GM12891 (cell line): ENCODE measurements at regions not wholly inside any gene's neighbourhood (a gene's known extent, or its start where the extent isn't known, plus 50 kb on each side); places are given as distances from the start of the nearest gene placed in this dataset.

ENCODE experiments used
- PAX5 ChIP-seq: IDR thresholded peaks from 2 replicates; pipeline ENCODE4 v1.6.1; 2011; ENCODE audit warnings: low read length, moderate library complexity, mild to moderate bottlenecking; ENCODE audit not compliant: insufficient read depth, severe bottlenecking
- POLR2A ChIP-seq: IDR thresholded peaks from 2 replicates; pipeline ENCODE4 v1.6.1; 2011; ENCODE audit warnings: low read depth, low read length, control low read depth
- POLR2AphosphoS5 ChIP-seq: IDR thresholded peaks from 2 replicates; pipeline ENCODE4 v1.6.1; 2011; ENCODE audit warnings: low read depth, low read length, control low read depth
- SPI1 ChIP-seq: IDR thresholded peaks from 2 replicates; pipeline ENCODE4 v1.6.1; 2011; ENCODE audit warnings: low read depth, low read length, control low read depth
- TAF1 ChIP-seq: IDR thresholded peaks from 2 replicates; pipeline ENCODE4 v1.6.1; 2011; ENCODE audit warnings: low read depth, low read length, control low read depth

DNA sequence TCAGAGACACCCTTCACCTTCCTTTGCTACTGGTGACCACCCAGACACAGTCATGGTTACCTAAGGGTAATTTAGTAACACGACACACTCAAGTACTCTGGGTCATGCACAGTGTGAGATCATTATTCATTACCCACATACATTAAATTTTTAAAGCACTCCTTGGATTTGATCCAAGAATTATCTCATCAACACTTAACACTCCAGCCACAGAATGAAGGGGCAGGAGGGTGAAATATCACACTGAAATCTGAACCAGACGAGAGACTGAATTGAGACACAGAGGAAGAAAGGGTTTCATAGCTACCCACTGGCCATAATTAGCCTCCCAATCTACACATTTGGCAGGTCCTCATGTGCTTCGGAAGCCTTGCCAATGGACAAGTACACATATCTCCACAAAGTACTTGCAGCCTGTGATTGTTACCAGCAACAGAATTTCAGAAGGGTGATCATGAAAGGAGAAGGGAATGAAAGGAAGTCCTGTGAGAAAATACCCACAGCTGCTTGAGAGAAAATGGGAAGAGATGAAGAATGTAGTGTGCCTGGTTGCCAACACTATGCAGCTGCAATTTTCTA lies 189.3 kb downstream of the POLR1F start:
- no peak for TF ChIP-seq POLR2A
- TF ChIP-seq POLR2AphosphoS5: no peak
- no peak for TF ChIP-seq SPI1
- TF ChIP-seq PAX5: no peak
- no peak for TF ChIP-seq TAF1
